ENCODE measurements at regions not wholly inside any gene's neighbourhood (a gene's known extent, or its start where the extent isn't known, plus 50 kb on each side); places are given as distances from the start of the nearest gene placed in this dataset.

DNA sequence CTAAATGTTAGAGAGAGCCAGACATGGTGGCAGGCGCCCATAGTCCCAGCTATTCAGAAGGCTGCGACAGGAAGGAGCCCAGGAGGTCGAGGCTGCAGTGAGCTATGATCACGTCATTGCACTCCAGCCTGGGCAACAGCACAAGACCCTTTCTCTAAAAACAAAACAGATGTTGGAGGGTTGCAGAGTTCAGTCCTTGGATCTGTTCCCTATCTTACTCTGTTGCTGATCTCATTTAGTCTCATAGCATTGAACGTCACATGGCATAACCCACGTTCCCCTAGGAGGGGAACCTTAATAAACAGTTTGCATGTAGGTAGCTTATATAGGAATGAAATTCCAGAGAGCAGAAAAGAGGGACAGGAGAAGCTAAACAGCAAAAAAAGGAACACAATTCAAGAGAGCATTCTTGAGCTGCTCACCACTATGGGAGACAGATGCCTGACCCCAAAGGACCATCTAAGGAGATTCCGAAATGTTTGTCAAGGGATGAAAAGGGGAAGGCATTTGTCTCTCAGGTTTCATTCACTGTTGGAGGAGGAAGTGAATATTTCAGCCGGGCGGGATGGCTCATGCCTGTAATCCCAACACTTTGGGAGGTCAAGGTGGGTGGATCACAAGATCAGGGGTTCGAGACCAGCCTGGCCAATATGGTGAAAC is 54.6 kb upstream of the PIM1 start:
- peaks cover 5% of the 10 kb centered on the region for H3K4me1 ChIP-seq
- TF ChIP-seq, protein P1, sequence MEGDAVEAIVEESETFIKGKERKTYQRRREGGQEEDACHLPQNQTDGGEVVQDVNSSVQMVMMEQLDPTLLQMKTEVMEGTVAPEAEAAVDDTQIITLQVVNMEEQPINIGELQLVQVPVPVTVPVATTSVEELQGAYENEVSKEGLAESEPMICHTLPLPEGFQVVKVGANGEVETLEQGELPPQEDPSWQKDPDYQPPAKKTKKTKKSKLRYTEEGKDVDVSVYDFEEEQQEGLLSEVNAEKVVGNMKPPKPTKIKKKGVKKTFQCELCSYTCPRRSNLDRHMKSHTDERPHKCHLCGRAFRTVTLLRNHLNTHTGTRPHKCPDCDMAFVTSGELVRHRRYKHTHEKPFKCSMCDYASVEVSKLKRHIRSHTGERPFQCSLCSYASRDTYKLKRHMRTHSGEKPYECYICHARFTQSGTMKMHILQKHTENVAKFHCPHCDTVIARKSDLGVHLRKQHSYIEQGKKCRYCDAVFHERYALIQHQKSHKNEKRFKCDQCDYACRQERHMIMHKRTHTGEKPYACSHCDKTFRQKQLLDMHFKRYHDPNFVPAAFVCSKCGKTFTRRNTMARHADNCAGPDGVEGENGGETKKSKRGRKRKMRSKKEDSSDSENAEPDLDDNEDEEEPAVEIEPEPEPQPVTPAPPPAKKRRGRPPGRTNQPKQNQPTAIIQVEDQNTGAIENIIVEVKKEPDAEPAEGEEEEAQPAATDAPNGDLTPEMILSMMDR (IDR thresholded peaks at IDR 0.05; ENCODE audit: low read depth, low read length): no peak
- no peak for DNase-seq
- no peaks in the 10 kb centered on the region for H3K36me3 ChIP-seq
- H3K4me3 ChIP-seq (ENCODE audit: low read depth, low read length): no peak overlapping the region
- no peaks in the 10 kb centered on the region for H3K27me3 ChIP-seq
- no peaks in the 10 kb centered on the region for H3K9me3 ChIP-seq

DNA sequence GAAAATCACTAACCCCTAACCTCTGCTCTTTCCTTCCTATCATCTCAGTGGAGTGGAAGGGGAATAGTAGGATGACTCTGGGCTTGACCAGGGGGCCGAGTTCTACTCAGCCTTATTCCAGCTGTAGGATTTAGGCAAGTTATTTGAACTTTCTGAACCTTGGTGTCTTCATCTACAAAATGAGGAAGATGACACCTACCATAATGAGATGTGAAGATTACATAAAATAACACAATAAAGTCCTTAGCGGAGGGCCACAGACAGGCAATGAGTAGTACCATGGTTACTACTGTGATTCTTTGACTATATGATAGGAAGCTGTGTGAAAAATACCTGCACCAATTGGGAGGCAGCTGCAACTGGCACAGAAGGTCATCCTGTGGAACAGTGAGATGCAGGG is 53.6 kb upstream of the PIM1 start:
- Histone ChIP-seq H3K4me3 (ENCODE audit: low read depth, low read length) (no peak overlapping the region), H3K4me1 (no peaks in the 10 kb centered on the region; the same call in 1 of the 2 replicates), H3K9me3 (no peaks in the 10 kb centered on the region), H3K36me3 (no peaks in the 10 kb centered on the region), H3K27me3 (no peaks in the 10 kb centered on the region)
- no peak for DNase-seq
- TF ChIP-seq, protein P1 (IDR thresholded peaks at IDR 0.05; ENCODE audit: low read depth, low read length): no peak

DNA sequence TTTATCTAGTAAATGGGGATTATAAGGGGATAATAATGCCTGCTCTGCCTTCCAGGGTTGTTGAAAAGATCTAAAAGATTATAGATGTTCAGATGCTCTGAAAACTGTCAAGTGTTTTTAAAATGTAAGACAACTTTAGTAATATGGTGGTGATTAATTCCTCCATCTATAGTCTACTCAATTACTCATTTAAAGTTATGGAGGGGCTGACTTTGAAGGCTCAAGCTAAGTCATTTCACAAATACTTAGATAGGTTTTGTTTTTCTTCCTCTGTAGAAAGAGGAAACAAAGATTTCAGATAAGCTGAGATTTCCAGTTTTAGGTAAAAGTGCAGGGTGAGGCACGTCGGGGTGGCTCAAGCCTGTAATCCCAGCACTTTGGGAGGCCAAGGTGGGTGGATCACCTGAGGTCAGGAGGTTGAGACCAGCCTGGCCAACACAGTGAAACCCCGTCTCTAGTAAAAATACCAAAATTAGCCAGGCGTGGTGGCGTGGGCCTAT is 50.5 kb upstream of the PIM1 start:
- H3K36me3 ChIP-seq: no peaks in the 10 kb centered on the region
- no peaks in the 10 kb centered on the region for H3K9me3 ChIP-seq
- DNase-seq: no peak
- no peaks in the 10 kb centered on the region for H3K27me3 ChIP-seq
- no peak overlapping the region for H3K4me3 ChIP-seq (ENCODE audit: low read depth, low read length)
- no peaks in the 10 kb centered on the region; the same call in 1 of the 2 replicates for H3K4me1 ChIP-seq
- TF ChIP-seq, protein P1 (IDR thresholded peaks at IDR 0.05; ENCODE audit: low read depth, low read length): no peak
